DND-41 (cell line): ENCODE measurements at regions not wholly inside any gene's neighbourhood (a gene's known extent, or its start where the extent isn't known, plus 50 kb on each side); places are given as distances from the start of the nearest gene placed in this dataset.

Experiments
- CTCF ChIP-seq: IDR thresholded peaks from 2 replicates; pipeline ENCODE4 v1.5.1; 2012; ENCODE audit warnings: borderline replicate concordance, low read length, moderate library complexity, mild to moderate bottlenecking; ENCODE audit not compliant: poor library complexity, severe bottlenecking; ENCODE audit errors: extremely low read depth
- EZH2 ChIP-seq: IDR thresholded peaks from 3 replicates; pipeline ENCODE4 v1.6.1; 2012; ENCODE audit warnings: borderline replicate concordance, low read depth, mild to moderate bottlenecking, moderate library complexity, low read length, inconsistent platforms; ENCODE audit not compliant: severe bottlenecking

GRCh38 chr2:176885001-176885643 is 327.5 kb upstream of the HNRNPA3 start:
- TF ChIP-seq CTCF (no peak), EZH2 (no peak)
